Neural progenitor cell (in vitro differentiated cells): ENCODE measurements at regions not wholly inside any gene's neighbourhood (a gene's known extent, or its start where the extent isn't known, plus 50 kb on each side); places are given as distances from the start of the nearest gene placed in this dataset.
"Not testable (repeated sequence)": the region's sequence is repeated elsewhere in the genome, so short reads cannot be mapped to it uniquely, and the experiment has no call there.

Experiments
- DNase-seq: peaks from one replicate; pipeline ENCODE4 v3.0.0-alpha.2; 2016; ENCODE audit warnings: low spot score
- H2AFZ ChIP-seq: fragments of 200-600 bp; sonication (generic); replicated peaks from 2 replicates; pipeline ENCODE4 v1.6.1; 2016; ENCODE audit warnings: antibody characterized with exemption
- H3F3A ChIP-seq: fragments of 200-600 bp; sonication (generic); 2 replicates; pipeline ENCODE4 v1.6.1; 2016; ENCODE audit warnings: antibody characterized with exemption, low read depth
- H3K27ac ChIP-seq: fragments of 200-600 bp; sonication (generic); 2 replicates; pipeline ENCODE4 v1.5.1; 2016; ENCODE audit warnings: mild to moderate bottlenecking
- H3K27me3 ChIP-seq: fragments of 200-600 bp; sonication (generic); 2 replicates; pipeline ENCODE4 v1.6.1; 2016; ENCODE audit warnings: mild to moderate bottlenecking, moderate library complexity
- H3K36me3 ChIP-seq: fragments of 200-600 bp; sonication (generic); 2 replicates; pipeline ENCODE4 v1.5.1; 2016
- H3K4me1 ChIP-seq: fragments of 200-600 bp; sonication (generic); 2 replicates; pipeline ENCODE4 v1.6.1; 2016; ENCODE audit warnings: mixed run types
- H3K4me2 ChIP-seq: fragments of 200-600 bp; sonication (generic); 2 replicates; pipeline ENCODE4 v1.6.1; 2016
- H3K4me3 ChIP-seq: fragments of 200-600 bp; sonication (generic); 2 replicates; pipeline ENCODE4 v1.5.1; 2016
- H3K79me2 ChIP-seq: fragments of 200-600 bp; sonication (generic); 2 replicates; pipeline ENCODE4 v1.6.1; 2016; ENCODE audit warnings: low read depth
- H3K9ac ChIP-seq: fragments of 200-600 bp; sonication (generic); 2 replicates; pipeline ENCODE4 v1.6.1; 2016
- H3K9me3 ChIP-seq: fragments of 200-600 bp; sonication (generic); 2 replicates; pipeline ENCODE4 v1.5.1; 2016; ENCODE audit warnings: low read depth
- H4K20me1 ChIP-seq: fragments of 200-600 bp; sonication (generic); 2 replicates; pipeline ENCODE4 v1.6.1; 2016; ENCODE audit warnings: low read depth
- H3K27ac Mint-ChIP-seq: 3 replicates; pipeline ENCODE4 v1.8.0; 2021; ENCODE audit warnings: mixed read lengths
- H3K27me3 Mint-ChIP-seq: 2 replicates; pipeline ENCODE4 v1.8.0; 2022; ENCODE audit warnings: low read depth, mild to moderate bottlenecking, inconsistent platforms, moderate library complexity, mixed read lengths; ENCODE audit not compliant: insufficient read depth
- H3K36me3 Mint-ChIP-seq: 3 replicates; pipeline ENCODE4 v1.8.0; 2021; ENCODE audit warnings: mixed read lengths
- H3K4me1 Mint-ChIP-seq: 3 replicates; pipeline ENCODE4 v1.8.0; 2021; ENCODE audit warnings: mixed read lengths
- H3K4me3 Mint-ChIP-seq: 3 replicates; pipeline ENCODE4 v1.8.0; 2021; ENCODE audit warnings: mild to moderate bottlenecking, moderate library complexity, mixed read lengths
- H3K9me3 Mint-ChIP-seq: 3 replicates; pipeline ENCODE4 v1.8.0; 2020; ENCODE audit warnings: mixed read lengths

DNA sequence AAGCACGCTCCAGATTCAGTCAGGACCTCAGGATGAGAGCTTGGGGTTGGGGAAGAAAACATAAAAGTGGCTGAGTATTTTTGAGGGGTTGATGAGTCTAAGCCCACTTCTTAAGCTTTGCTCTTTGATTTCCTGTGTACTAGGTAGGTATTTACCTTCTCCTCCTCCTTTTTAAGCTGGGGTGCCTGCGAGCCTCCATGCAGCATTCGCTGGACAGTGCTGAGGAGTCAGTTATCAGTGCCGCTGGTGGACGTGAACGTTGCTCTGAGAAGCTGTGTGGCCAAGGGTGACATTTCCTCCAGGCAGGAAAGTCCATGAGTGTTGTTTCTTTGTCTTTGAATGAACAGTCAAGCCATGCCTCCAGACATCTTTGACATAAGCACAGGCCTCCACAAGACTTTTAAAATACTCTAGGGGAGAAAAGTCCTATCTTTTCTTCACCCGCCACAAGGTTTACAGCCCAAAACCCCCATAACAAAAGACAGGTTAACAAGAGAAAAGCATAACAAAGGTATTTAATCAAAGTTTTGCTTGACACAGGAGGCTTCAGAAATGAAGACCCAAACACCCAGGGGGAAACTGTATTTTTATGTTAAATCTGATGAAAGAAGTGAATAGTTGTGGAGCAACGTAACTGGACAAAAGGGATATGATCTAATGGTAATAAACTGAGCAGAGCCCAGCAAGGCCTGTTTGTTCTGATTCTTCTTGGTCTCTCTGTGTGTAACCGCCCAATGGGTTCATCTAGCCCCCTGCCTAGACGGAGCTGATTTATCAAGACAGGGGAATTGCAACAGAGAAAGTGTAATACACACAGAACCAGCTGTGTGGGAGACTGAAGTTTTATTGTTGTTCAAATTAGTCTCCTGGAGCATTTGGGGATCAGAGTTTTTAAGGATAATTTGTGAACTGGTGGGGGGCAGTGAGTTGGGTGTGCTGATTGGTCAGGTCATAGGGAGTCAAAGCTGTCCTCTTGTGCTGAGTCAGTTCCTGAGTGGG lies 217.9 kb downstream of the SPATA31A1 start:
- not testable (repeated sequence) for H3K27me3 ChIP-seq, H3K9me3 Mint-ChIP-seq, H4K20me1 ChIP-seq, H3K9me3 ChIP-seq, H3F3A ChIP-seq, H3K27me3 Mint-ChIP-seq, H2AFZ ChIP-seq, H3K4me3 ChIP-seq, H3K9ac ChIP-seq, H3K27ac Mint-ChIP-seq, H3K4me2 ChIP-seq, H3K36me3 ChIP-seq, H3K4me1 ChIP-seq, H3K27ac ChIP-seq, H3K36me3 Mint-ChIP-seq, H3K4me3 Mint-ChIP-seq, DNase-seq, H3K79me2 ChIP-seq, H3K4me1 Mint-ChIP-seq

DNA sequence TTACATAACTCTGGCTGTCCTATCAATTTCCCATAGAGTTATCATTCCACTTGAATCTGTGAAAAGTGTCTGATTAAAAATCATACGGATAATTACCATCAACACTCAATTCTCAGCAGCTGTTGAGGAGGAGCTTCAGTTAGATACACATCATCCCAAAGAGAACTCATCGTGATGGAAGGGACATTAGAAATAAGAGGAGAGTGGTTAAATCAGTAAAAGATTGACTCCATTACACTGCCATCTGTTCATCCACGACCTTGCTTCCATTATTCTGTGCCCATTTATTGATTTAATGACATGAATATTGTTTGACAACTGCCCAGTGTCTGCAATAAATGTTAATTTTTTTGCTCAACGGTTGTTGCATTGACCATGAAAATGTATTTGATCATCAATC lies 223.5 kb downstream of the SPATA31A1 start:
- H3K4me1 Mint-ChIP-seq, H3K4me3 ChIP-seq, H3K27ac Mint-ChIP-seq, H3F3A ChIP-seq, H2AFZ ChIP-seq, H3K36me3 ChIP-seq, H3K9me3 ChIP-seq, H3K79me2 ChIP-seq, DNase-seq, H3K9me3 Mint-ChIP-seq, H3K4me1 ChIP-seq, H3K27ac ChIP-seq, H4K20me1 ChIP-seq, H3K27me3 Mint-ChIP-seq, H3K36me3 Mint-ChIP-seq, H3K4me2 ChIP-seq, H3K4me3 Mint-ChIP-seq, H3K27me3 ChIP-seq, H3K9ac ChIP-seq: not testable (repeated sequence)

DNA sequence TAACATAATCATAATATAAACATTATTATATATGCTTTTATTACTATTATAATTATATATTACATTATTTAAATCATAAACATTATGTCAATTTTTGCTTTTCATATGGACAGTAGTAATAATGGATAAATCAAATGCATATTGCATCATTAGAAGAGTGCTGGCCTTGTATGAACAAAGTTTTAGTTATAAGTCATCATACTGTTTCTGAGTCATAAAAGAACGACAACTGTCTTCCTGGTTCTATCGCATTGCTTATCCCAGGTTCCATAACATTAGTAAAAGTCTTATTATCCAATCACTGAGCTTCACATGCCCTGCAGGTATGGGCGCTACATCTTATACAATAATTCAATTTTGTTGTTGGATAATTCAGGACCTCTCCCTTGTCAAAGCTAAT lies 225.8 kb downstream of the SPATA31A1 start:
- H3K9me3 Mint-ChIP-seq, H3K79me2 ChIP-seq, H3K9me3 ChIP-seq, H3K4me1 ChIP-seq, H2AFZ ChIP-seq, H3K27me3 ChIP-seq, H3F3A ChIP-seq, H3K27ac ChIP-seq, H3K4me3 ChIP-seq, H3K36me3 ChIP-seq, H3K36me3 Mint-ChIP-seq, H3K27me3 Mint-ChIP-seq, H4K20me1 ChIP-seq, H3K9ac ChIP-seq, H3K4me2 ChIP-seq, H3K27ac Mint-ChIP-seq, H3K4me1 Mint-ChIP-seq, DNase-seq, H3K4me3 Mint-ChIP-seq: not testable (repeated sequence)

DNA sequence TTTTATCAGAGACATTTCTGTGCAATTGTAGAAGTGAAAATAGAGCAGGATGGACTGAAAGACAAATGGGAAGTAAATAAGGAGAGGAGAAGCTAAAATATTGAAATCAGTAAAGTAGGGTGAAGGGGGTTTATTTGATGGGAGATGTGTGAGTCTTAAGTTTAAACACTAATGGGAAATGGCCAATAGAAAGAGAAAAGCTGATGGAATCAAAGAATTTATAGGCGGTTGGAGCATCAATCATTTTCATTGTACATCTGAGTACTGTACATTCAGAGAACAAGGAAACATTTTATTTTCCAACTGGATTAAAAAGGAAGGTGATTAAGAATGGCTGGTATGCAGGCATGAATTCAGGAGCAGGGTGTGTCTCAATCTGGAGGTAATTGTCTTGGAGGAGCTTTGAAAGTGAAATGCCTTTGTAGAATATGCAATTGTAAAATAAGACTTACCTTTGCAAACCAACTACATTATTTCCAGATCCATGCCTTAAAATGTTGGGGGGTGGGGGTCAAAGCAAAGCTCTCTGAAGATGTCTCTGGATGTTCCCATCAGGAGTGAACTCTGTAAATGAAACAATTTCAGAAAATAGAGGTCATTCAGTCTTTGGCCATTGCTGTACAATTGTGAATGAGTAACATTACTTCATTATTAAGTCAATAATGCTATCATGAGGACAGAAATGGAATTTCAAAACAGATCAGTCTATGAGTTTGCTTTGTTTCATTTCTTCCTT lies 227.4 kb downstream of the SPATA31A1 start:
- H3K4me1 ChIP-seq, H3K36me3 Mint-ChIP-seq, H2AFZ ChIP-seq, DNase-seq, H3K9me3 ChIP-seq, H3K36me3 ChIP-seq, H3K4me3 ChIP-seq, H4K20me1 ChIP-seq, H3K27ac ChIP-seq, H3K9me3 Mint-ChIP-seq, H3K9ac ChIP-seq, H3K27me3 ChIP-seq, H3K79me2 ChIP-seq, H3K4me3 Mint-ChIP-seq, H3K27me3 Mint-ChIP-seq, H3K27ac Mint-ChIP-seq, H3K4me1 Mint-ChIP-seq, H3K4me2 ChIP-seq, H3F3A ChIP-seq: not testable (repeated sequence)

DNA sequence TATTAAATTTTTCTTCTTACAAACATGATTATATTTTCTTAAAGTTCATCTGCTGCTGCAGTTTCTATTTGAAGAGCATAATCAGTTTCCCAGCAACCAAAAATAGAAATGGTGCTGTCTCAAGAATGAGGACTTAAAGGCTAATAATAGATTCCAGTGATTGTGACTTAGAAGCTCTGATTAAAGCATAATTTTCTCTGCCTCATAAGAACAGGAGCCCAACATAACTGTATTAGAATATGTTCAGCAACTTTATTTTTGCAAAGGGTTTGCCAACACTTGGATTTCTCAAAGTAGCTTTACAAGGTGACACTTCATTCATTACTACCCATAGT lies 227.9 kb downstream of the SPATA31A1 start:
- not testable (repeated sequence) for H4K20me1 ChIP-seq, H3K4me1 Mint-ChIP-seq, H2AFZ ChIP-seq, H3K4me3 Mint-ChIP-seq, H3K27ac ChIP-seq, H3K9me3 ChIP-seq, H3K4me2 ChIP-seq, H3K36me3 Mint-ChIP-seq, H3F3A ChIP-seq, H3K4me1 ChIP-seq, H3K27me3 Mint-ChIP-seq, H3K9me3 Mint-ChIP-seq, H3K4me3 ChIP-seq, H3K9ac ChIP-seq, H3K27ac Mint-ChIP-seq, DNase-seq, H3K79me2 ChIP-seq, H3K36me3 ChIP-seq, H3K27me3 ChIP-seq

DNA sequence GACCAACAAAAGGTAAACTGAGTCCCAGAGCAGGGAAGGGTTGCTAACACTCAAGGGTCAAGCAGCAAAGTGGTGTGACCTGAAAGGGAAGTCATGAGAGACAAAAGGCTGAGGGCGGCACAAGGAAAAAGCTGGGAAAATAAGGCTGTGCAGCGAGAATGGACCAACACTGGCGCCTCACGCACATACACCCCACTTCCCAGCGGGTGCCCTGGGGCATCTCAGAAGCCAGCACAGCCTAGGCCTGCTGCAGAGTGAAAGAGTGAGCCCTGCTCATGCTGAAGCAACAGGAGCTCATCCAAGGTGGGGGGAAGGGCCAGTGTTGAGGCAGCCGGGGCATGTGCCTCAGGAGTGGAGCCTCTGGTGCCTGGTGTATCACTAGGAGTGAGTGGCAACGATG lies 229.8 kb downstream of the SPATA31A1 start:
- H3K4me2 ChIP-seq, H3K9me3 Mint-ChIP-seq, H3K4me1 Mint-ChIP-seq, H3K27me3 Mint-ChIP-seq, H3K4me3 Mint-ChIP-seq, H3K4me1 ChIP-seq, H3K9ac ChIP-seq, H3K27me3 ChIP-seq, H3K27ac Mint-ChIP-seq, H3K79me2 ChIP-seq, H3K9me3 ChIP-seq, H3F3A ChIP-seq, H2AFZ ChIP-seq, DNase-seq, H3K36me3 Mint-ChIP-seq, H4K20me1 ChIP-seq, H3K36me3 ChIP-seq, H3K4me3 ChIP-seq, H3K27ac ChIP-seq: not testable (repeated sequence)
